Activated effector memory CD4-positive, alpha-beta T cell treated with anti-CD3 and anti-CD28 coated beads, Interleukin-2, amount 50 U/mL, for 16 hours (primary cell): ENCODE measurements at regions not wholly inside any gene's neighbourhood (a gene's known extent, or its start where the extent isn't known, plus 50 kb on each side); places are given as distances from the start of the nearest gene placed in this dataset.
"Not testable (repeated sequence)": the region's sequence is repeated elsewhere in the genome, so short reads cannot be mapped to it uniquely, and the experiment has no call there.

Experiments used
- DNase-seq: peaks from one replicate; pipeline ENCODE4 v3.0.0-alpha.2; 2020

DNA sequence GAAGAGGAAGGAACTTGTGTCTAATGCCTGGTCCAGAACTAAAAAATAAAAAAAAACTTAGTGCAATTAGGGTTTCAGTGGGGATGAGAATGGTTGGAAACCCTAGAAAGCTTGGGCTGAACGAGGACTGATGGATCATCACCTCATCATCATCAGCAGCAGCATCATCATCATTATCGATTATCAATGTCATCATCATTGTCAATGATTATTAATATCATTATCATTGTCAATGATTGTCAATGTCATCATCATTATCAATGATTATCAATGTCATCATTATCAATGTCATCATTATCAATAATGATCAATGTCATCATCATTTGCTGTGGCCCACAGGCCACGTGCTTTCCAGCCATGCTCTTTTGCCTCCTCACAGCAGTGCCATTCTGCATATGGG lies 952.0 kb upstream of the ZNF722 start:
- DNase-seq: no peak

DNA sequence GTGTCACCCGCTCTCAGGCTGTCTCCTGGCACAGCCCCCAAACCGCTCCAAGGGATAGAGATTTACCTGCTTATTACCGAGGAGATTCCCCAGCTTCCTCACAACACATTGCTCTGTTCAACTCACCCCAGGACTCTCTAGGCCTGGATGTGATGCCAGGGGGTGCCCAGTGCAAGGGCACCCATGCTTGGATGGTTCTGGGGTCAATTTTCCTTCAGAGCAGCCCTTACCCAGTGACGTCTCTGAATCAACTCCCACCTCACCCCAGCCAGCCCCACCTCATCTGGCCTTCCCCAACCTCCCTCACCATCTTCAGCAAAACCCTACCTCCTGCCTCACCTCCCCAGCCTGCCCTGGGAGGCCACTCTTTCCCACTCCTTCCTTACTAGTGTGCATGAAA lies 951.6 kb upstream of the ZNF722 start:
- DNase-seq: no peak

DNA sequence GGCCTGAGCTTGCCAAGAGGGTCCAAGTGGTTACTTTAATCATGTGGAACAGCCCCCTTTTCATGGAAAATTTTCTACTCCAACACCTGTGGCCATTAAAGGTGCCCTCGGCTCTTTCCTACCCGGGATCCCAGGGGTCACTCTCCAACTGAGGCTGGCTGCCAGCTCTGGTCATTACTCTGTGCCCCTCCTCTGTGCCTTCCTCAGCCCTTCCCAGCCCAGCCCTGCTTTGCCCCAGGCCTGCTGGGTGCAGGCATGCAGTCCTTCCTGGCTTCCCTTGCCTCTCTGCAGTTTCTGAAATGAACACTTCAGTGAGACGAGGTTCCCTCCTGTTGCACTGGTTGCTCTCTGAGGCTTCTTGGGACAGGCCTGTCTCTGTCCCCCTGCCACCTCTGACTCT lies 951.1 kb upstream of the ZNF722 start:
- no peak for DNase-seq

DNA sequence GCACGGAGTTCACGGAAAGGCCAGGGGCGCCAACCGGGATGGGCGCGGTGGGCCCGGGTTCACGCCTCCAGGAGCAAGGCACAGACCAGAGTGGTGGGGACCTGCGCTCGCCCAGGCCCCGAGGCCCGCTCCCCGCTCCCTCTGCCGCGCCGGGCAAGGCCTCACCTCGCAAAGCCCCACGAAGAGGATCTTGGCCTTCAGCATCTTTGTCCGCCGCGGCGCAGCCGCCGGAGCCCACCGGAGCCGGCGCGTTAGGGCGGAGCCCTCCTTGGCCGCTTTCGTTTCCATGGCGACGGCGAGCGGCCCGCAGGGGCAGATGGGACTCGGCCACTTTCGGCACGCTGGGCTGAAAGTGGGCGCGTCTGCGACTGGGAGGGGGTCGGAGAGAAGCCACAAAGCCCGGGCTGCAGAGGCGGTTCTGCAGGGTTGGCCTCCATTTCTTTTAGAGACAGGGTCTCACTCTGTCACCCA lies 944.4 kb upstream of the ZNF722 start:
- DNase-seq: no peak

DNA sequence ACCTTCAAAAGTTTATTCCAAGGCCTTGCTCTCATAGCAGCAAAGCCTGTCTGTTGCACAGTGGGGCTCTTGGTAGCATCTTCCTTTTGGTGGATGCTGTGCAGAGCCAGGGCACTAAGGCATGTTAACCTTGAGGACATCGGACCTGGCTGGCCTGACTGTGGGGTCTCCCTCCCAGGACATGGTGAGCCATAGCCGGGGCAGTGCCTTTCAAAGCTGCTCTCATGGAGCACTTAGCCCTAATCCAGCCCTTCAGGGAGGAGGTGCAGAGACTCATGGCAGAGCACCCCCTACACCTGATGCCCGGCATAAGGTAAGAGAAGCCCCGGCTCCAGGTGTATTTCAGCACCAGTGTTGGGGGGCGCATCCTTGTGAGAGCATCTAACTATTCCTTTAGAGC lies 941.4 kb upstream of the ZNF722 start:
- DNase-seq: no peak

DNA sequence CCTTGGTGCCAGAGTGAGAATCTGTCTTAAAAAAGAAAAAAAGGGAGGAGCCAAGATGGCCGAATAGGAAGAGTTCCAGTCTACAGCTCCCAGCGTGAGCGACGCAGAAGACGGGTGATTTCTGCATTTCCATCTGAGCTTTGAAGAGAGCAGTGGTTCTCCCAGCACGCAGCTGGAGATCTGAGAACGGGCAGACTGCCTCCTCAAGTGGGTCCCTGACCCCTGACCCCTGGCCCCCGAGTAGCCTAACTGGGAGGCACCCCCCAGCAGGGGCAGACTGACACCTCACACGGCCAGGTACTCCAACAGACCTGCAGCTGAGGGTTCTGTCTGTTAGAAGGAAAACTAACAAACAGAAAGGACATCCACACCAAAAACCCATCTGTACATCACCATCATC lies 937.9 kb upstream of the ZNF722 start:
- not testable (repeated sequence) for DNase-seq

DNA sequence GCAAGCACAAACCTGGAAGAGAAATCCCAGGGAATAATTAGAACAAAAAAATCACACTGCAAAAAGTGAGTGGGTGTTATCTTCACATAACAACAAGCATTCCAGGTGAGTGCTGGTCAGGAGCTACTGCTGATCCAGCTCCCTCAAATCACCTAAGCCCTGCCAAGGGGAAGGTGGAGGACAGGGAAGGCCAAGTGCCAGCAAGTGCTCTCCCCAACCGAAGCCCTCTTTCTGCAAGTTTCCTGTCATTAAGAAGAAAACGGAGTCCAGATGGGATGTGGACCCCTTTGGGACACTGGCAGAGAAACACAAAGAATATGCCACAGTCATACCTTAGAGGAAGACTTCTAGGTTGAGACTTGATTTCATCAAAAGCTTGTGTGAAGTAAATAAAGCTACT lies 933.0 kb upstream of the ZNF722 start:
- DNase-seq: no peak

DNA sequence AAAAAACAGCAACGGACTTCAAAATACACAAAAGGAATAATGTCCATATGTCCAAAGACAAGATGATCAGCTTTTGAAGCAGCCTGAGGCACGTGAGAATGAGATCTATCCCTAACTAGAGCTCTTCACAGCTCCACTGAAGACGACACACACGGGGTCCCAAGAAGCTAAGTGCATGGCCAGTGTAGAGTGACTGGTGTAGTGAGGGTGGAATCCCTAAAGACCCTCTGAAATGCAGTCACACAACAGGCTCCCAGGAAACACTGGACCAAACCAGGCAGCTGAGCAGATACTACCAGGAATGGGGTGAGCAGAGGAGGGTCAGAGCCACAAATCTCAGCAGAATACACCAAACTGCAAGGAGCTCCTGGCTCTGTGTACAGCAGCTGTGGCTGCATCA lies 932.4 kb upstream of the ZNF722 start:
- not testable (repeated sequence) for DNase-seq

DNA sequence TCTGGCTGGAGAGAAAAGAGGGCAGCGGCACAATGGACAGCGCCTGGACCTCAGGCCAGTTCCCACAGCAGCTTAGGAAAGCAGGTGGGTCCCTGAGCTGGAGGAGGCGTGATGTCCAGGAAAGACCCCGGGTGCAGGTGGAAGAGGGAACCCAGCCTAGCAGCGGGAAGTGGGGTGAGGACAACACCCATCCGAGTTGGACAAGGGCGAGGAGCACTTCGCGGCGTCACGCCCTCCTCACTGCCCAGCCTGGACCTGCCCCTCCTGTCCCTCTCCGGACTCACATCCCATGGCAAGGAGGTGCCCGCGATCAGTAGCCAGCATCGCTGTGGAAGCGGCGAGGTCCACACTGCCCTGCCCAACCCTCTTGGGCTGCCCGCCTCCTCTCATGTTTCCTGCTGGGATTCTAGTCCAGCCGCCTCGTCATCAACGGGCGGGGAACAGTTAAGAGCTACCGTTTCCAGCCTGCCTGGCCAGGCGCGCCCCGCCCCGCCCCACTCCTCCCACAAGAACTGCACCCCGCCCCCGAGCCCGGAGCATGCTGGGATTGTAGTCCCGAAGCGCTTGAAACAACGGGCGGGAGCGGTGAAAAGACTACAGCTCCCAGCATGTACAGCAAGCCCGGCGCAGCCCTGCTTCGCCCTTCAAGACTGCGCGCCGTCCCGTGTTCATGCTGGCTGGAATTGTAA lies 930.6 kb upstream of the ZNF722 start:
- no peak for DNase-seq

DNA sequence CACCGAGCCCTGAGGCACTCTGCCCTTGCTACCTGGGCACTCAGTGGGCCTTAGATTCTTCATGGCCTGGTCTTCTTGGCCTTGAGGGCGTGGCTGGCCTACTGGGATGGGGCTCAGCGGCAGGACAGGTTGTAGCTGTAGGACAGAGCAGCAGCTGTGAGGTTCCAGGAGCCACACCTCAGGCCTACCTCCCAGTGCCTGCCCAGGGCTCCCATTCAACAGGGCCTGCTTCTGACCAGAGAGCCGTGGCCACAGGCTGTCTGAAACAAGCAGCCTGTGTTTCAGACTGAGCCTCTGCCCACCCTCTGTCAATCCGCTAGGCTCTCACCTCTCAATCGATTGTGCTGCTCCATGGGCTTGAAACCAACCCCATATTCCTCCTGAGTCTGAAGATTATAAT lies 928.0 kb upstream of the ZNF722 start:
- no peak for DNase-seq

DNA sequence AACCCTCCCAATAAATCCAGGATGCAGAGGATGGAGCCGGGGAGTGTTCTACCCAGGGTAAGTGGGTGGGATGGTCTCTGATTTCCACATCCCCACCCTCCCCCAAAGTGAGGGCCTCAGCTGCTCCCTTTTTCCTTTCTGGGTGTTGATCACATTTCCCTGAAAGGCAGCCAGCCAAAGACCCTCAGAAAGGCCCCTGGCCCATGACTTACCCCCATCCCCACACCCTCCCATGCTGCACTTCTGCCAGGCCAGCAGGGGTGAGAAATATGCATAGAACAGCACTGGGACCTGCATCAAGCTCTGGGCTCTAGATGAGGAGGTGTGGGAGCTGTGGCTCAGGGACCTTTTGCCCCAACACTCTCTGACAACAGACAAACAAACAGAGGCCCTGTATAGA lies 927.3 kb upstream of the ZNF722 start:
- DNase-seq: peak; percentile 17

DNA sequence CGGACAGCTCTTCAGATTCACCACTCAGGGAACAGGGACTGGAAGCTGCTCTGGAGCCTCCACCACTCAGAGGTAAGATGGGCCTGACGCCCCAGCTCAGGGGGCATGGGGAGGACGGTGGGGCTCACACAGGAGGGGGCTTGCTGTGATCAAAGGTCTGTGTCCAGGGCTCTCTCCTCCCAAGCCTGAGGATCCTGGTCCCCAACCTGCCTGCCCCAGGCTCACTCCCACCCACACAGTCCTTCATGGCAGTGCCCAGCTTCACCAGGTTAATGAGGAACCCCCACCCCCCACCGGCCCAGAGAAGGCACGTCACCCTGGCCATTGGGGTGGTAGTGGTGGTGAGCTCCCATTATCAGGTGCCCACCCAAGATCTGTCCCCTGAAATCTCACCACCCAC lies 926.7 kb upstream of the ZNF722 start:
- peak; percentile 41 for DNase-seq

DNA sequence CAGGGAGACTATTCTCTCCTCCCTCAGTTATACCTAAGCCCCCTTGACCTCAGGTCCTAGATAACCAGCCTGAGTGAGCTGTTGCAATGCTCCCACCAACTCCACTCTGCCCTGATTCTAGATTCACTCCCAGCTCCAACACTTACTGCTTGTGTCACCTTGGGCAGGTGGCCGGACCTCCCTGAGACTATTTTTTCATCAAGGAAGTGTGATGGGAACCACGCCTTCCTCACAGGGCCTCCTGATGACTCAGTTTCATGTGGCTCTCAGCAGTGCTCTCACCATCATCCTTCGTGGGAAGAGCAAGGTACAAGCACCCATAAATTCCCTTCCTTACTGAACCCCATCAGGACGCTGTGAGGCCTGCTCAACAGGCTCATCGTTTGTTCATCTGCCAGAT lies 925.8 kb upstream of the ZNF722 start:
- no peak for DNase-seq

DNA sequence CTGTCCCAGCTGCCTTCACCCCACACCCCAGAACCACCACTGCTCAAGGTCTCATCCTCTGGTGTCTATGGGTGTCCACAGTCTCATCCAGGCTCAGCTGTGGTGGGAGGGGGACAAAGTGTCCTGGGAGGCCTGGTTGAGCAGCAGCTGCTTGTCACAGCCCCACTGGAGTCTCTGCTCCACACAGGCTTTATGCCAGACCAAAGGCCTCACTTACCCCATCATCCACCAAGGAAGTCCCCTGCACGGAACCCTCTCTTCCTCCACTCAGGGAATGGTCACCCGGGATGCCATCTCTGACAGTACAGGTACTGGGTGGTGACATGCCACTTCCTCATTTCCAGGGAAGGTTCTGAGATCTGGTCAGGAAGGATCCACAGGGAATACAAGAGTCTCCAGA lies 925.4 kb upstream of the ZNF722 start:
- peak; percentile 45 for DNase-seq

DNA sequence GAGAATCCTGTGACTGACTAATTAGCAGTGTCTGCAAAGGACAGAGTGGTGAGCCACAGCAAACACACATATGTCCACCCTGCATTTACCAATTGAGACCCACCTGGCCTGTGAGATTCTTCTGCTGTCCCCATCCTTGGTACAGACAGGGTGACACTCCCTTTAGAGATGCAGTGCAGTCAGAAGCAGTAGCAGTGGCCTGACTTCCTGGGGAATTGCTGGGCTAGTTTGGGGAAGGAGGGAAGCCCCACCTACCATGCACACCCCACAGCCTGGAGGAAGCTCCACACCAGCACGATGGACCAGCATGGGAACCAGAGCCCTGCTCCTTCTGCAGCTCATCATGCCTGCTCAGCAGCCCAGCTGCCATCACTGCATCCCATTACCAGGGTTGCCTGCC lies 924.9 kb upstream of the ZNF722 start:
- peak; percentile 53 for DNase-seq

DNA sequence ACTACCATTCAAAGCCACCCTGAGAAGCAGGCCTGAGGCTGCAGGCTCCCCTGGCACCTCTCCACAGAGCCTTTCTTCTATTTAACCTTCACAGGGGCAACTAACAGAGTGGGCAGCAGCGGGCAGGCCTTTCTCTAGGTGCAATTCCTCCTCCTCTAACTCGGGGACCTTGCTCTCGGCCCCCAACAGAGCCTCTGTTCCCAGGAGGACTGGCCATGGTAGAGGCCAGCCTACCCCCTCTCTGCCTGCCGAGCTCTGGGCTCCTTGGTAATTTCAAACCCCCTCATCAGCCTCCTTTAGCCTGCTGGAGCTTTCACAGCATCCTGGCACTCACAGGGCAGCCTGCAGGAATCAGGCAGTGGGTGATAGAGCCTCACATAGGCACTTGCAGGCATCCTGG lies 920.8 kb upstream of the ZNF722 start:
- DNase-seq: no peak

DNA sequence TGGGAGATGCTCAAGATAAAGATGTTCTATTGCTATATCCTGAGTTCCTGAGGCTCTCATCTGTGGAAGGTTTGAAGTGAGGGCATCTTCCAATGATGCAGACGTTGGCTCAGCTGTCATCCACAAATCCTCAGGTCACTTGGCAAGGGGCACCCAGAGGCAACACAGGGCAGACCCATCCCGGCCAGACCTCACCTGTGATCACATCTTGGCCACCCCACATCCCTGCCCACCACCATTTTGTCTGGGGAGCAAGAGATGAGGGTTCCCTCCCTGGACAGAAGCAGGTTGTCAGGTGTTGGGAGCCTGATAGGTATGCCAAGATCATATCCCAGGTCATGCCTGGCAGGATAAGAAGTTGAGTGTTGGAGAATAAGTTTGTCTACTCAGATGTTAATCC lies 918.2 kb upstream of the ZNF722 start:
- DNase-seq: no peak

DNA sequence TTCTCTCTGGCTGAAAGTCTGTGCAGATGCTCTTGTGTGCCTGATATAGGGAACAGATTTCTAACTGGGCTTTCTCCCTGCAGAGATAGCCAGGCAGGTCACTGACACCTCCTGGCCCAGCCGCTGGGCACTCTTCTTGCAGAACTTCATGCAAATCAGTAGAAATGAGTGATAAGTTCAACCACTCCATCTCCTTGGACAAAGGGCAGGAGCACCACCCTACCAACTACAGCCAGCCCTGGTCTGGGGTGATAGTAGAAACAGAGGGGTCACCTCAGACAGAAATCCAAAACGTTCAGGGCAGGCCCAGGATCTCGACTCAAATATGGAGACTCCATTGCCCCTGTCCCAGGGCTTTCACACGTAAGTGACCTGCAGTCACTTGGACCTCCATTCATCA lies 917.8 kb upstream of the ZNF722 start:
- no peak for DNase-seq

DNA sequence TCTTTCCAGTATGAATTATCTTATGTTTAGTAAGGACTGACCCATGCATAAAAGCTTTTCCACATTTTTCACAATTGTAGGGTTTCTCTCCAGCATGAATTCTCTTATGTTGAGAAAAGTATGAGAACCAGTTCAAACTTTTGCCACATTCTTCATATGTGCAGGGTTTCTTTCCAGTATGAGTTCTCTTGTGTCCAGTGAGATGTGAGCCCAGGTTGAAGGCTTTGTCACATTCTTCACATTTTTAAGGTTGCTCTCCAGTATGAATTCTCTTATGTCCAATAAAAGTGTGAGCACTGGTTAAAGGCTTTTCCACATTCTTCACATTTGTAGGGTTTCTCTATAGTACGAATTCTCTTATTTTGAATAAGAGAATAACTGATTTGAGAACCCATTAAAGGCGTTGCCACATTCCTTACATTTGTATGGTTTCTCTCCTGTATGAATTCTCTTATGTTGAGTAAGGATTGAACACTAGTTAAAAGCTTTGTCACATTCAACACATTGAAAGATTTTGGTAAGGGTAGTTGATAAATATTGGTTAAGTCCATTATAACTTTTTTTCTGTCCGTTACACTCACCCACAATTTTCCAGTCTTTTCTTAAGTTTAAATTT lies 911.0 kb upstream of the ZNF722 start:
- no peak for DNase-seq

DNA sequence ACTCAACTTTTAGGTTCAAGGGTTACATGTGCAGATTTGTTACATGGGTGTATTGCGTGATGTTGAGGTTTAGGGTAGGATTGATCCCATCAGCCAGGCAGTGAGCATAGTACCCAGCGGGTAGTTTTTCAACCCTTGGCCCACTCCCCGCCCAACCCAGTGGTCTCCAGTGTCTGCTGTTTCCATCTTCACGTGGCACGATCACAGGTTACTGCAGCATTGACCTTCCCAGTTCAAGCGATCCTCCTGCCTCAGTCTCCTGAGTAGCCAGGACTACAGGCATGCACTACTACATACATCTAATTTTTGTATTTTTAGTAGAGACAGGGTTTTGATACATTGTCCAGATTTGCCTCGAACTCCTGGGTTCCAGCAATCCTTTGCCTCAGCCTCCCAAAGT lies 905.7 kb upstream of the ZNF722 start:
- no peak for DNase-seq

DNA sequence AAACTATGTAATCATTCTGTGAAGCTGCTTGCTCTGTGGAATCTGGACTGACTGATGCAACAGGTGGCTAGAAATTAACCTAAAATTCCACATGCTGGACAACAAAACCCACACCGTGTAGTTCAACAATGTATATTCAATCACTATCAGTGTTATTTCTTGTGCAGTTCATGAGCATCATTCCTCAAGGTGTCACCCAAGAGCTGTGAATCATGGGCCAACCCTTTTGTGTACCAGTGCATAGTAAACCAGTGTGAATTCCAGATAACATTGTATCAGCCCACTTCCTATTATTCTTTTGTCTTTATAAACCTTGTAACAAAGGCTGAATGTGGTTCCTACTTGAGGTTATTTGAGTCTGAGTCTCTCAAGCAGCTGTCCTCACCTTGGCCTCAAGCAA lies 905.2 kb upstream of the ZNF722 start:
- DNase-seq: no peak

DNA sequence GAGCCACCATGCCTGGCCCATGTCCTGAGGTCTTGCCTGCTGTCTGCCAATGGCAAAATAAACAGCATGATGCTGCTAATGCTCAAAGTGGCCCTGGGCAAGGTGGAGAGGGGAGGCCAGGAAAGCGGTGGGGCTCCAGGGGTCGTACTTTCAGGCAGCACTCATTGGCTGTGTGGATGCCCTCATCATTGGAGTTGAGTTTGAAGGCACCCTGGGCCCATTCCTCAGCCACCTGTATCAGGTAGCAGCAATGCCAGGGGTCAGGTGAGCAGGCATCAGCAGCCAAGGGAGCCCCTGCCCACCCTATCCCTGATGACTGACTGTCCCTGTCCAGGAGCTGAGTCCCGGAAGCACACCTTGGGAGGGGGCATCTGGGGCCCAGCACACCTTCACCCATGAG lies 902.5 kb upstream of the ZNF722 start:
- DNase-seq: no peak

DNA sequence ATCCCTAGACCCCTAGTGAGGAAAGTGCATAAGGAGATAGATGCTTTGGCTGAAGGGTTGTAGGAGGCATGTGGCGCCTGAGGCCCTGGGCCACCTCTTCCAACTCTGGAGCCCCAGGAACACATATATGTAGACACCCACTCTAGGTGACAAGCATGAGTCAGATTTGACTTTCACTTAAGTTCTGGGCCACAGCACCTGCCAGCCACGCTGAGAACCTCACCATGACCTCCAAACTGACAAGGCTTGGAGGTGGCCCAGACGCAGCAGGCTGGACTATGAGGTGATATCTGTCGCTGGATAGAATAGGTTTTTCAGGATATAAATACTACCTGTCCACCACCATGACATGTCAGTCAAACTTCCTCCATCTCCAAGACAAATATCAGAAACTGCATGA lies 894.0 kb upstream of the ZNF722 start:
- DNase-seq: no peak

DNA sequence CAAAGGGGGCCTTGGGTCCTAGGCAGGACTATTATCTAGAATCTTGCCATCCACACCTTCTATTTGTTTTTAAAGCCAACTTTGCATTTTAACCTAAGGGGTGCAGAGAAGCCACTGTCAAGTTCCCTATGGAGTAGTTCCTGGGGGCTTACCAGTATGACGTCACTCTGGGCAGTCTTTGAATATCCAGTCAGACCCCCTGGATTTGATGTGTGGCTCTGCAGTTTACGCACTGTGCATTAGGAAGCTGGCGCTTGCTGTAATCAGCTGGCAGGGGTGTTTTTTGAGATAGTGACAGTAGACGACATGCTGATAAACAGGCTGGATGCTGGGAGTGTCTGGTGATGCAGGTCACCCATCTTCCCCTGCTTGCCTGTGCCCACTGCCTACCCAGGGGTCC lies 892.7 kb upstream of the ZNF722 start:
- no peak for DNase-seq
